ENCODE measurements at regions not wholly inside any gene's neighbourhood (a gene's known extent, or its start where the extent isn't known, plus 50 kb on each side); places are given as distances from the start of the nearest gene placed in this dataset.

GRCh38 chr2:37776487-37776886, 105.0 kb upstream of the CDC42EP3 start:
- TF ChIP-seq CTCF (conservative IDR thresholded peaks at IDR 0.05) (no peak), EZH2 (IDR thresholded peaks at IDR 0.05; ENCODE audit: low read depth) (no peak)
